ENCODE measurements at regions not wholly inside any gene's neighbourhood (a gene's known extent, or its start where the extent isn't known, plus 50 kb on each side); places are given as distances from the start of the nearest gene placed in this dataset.

- TF ChIP-seq CTCF (optimal IDR thresholded peaks at IDR 0.05 in 1 of 3, IDR thresholded peaks at IDR 0.05 in 1 of 3, conservative IDR thresholded peaks at IDR 0.05 in 1 of 3; ENCODE audit: extremely low read depth in 1 of 3, insufficient read depth in 2 of 3, low read length in 3 of 3) = no peak
- TF ChIP-seq EZH2 (IDR thresholded peaks at IDR 0.05; ENCODE audit: low read length) = no peak
Measured at GRCh38 chr2:89829828-89830227, 1138.4 kb downstream of the RPIA start.

Data from keratinocyte (primary cell).